PC-3 (cell line): ENCODE measurements at regions not wholly inside any gene's neighbourhood (a gene's known extent, or its start where the extent isn't known, plus 50 kb on each side); places are given as distances from the start of the nearest gene placed in this dataset.

Experiments
- ATAC-seq: fragments of 200-7000 bp; cut with Tn5 transposase; 2 replicates; pipeline ENCODE4 v1.9.1; 2020; ENCODE audit warnings: mild to moderate bottlenecking, moderate library complexity
- BruUV-seq: library from RNA; stranded (reverse); fragments of 400-500 nt; replicated peaks from 2 replicates; lab custom pipeline; 2021; lab: Mats Ljungman, UMichigan
- CTCF ChIA-PET: fragments of 300-600 bp; sonication (Branson Sonifier 250); formaldehyde crosslinking; loops from one replicate; lab custom pipeline; 2022; ENCODE audit warnings: antibody characterized with exemption; lab: Charles Lee
- POLR2A ChIA-PET: fragments of 300-600 bp; sonication (Branson Sonifier 250); formaldehyde crosslinking; loops from one replicate; lab custom pipeline; 2022; ENCODE audit warnings: antibody characterized with exemption; ENCODE audit not compliant: unreplicated experiment; lab: Charles Lee
- DNase-seq: peaks from one replicate; pipeline ENCODE4 v3.0.0-alpha.2; 2015
- H2AFZ ChIP-seq: fragments of 300-600 bp; sonication (generic); 2 replicates; pipeline ENCODE4 v1.6.0; 2016; ENCODE audit warnings: antibody characterized with exemption, low read length
- H3F3A ChIP-seq: fragments of 300-600 bp; sonication (generic); one replicate; pipeline ENCODE4 v1.6.0; 2017; ENCODE audit warnings: antibody characterized with exemption, low read length, control low read depth, mild to moderate bottlenecking; ENCODE audit not compliant: unreplicated experiment
- H3K27ac ChIP-seq: fragments of 300-600 bp; sonication (generic); 2 replicates; pipeline ENCODE4 v1.5.1; 2016; ENCODE audit warnings: mild to moderate bottlenecking, low read length
- H3K27me3 ChIP-seq: fragments of 300-600 bp; sonication (generic); 2 replicates; pipeline ENCODE4 v1.6.1; 2016; ENCODE audit warnings: low read length, mixed read lengths
- H3K36me3 ChIP-seq: fragments of 300-600 bp; sonication (generic); 2 replicates; pipeline ENCODE4 v1.6.1; 2016; ENCODE audit warnings: low read depth, mixed run types, low read length, mixed read lengths
- H3K4me1 ChIP-seq: fragments of 300-600 bp; sonication (generic); 2 replicates; pipeline ENCODE4 v1.5.1; 2016; ENCODE audit warnings: low read length; ENCODE audit not compliant: insufficient read depth
- H3K4me2 ChIP-seq: fragments of 300-600 bp; sonication (generic); 2 replicates; pipeline ENCODE4 v1.6.0; 2016; ENCODE audit warnings: low read length
- H3K4me3 ChIP-seq: fragments of 300-600 bp; sonication (generic); 2 replicates; pipeline ENCODE4 v1.5.1; 2016; ENCODE audit warnings: mild to moderate bottlenecking, low read length, mixed read lengths
- H3K79me2 ChIP-seq: fragments of 300-600 bp; sonication (generic); 2 replicates; pipeline ENCODE4 v1.6.1; 2017; ENCODE audit warnings: low read length, mixed read lengths
- H3K9ac ChIP-seq: fragments of 300-600 bp; sonication (generic); 2 replicates; pipeline ENCODE4 v1.6.0; 2016; ENCODE audit warnings: mild to moderate bottlenecking, low read length
- H3K9me2 ChIP-seq: fragments of 300-600 bp; sonication (generic); replicated peaks from 2 replicates; pipeline ENCODE4 v1.6.1; 2016; ENCODE audit warnings: mixed run types, low read length, mixed read lengths
- H3K9me3 ChIP-seq: fragments of 300-600 bp; sonication (generic); 2 replicates; pipeline ENCODE4 v1.6.1; 2016; ENCODE audit warnings: low read length, mixed read lengths
- H4K20me1 ChIP-seq: fragments of 300-600 bp; sonication (generic); 2 replicates; pipeline ENCODE4 v1.6.1; 2016; ENCODE audit warnings: low read length, mixed read lengths
- CTCF ChIP-seq: fragments of 300-600 bp; sonication (generic); conservative IDR thresholded peaks from 2 replicates; pipeline ENCODE4 v1.5.1; 2017; ENCODE audit warnings: antibody characterized with exemption, low read depth, mild to moderate bottlenecking, low read length
- EZH2 ChIP-seq: fragments of 300-600 bp; sonication (generic); IDR thresholded peaks from one replicate; pipeline ENCODE4 v1.6.1; 2017; ENCODE audit warnings: antibody characterized with exemption, mild to moderate bottlenecking, low read length; ENCODE audit not compliant: unreplicated experiment
- EZH2phosphoT487 ChIP-seq: fragments of 300-600 bp; sonication (generic); IDR thresholded peaks from 2 replicates; pipeline ENCODE4 v1.6.1; 2018; ENCODE audit warnings: mild to moderate bottlenecking, antibody characterized with exemption, low read length, borderline replicate concordance
- intact Hi-C: fragments of 100-400 bp; cut with micrococcal nuclease; formaldehyde crosslinking; loops from 2 replicates; pipeline ENCODE4 v1.9.0; 2023

GRCh38 chr19:31727536-31727935 lies 378.3 kb upstream of the TSHZ3 start:
- H3K9me2 ChIP-seq: no peaks in the 10 kb centered on the region
- no peak overlapping the region for H3K9ac ChIP-seq
- intact Hi-C loops: no loop called here
- CTCF ChIA-PET: no interaction called here
- H2AFZ ChIP-seq: no peak overlapping the region
- no peaks in the 10 kb centered on the region for H3K36me3 ChIP-seq
- no peak for DNase-seq
- no peak for ATAC-seq
- H3K27me3 ChIP-seq: no peaks in the 10 kb centered on the region
- BruUV-seq: no TSS peak
- H3F3A ChIP-seq: no peaks in the 10 kb centered on the region
- no peaks in the 10 kb centered on the region for H3K79me2 ChIP-seq
- H3K4me2 ChIP-seq: no peak overlapping the region
- POLR2A ChIA-PET: no interaction called here
- no peaks in the 10 kb centered on the region for H4K20me1 ChIP-seq
- H3K4me3 ChIP-seq: no peak overlapping the region
- no peak for TF ChIP-seq CTCF
- H3K27ac ChIP-seq: no peak overlapping the region
- H3K9me3 ChIP-seq: no peaks in the 10 kb centered on the region
- no peaks in the 10 kb centered on the region for H3K4me1 ChIP-seq

- Histone ChIP-seq H3K9me2 (no peaks in the 10 kb centered on the region), H3K4me1 (no peaks in the 10 kb centered on the region), H3K4me3 (no peak overlapping the region), H3K27me3 (no peaks in the 10 kb centered on the region), H4K20me1 (no peaks in the 10 kb centered on the region), H3K4me2 (no peak overlapping the region), H3K27ac (no peak overlapping the region), H3K9me3 (no peaks in the 10 kb centered on the region), H3K36me3 (no peaks in the 10 kb centered on the region), H2AFZ (no peak overlapping the region), H3F3A (no peaks in the 10 kb centered on the region), H3K9ac (no peak overlapping the region), H3K79me2 (no peaks in the 10 kb centered on the region)
- BruUV-seq: no TSS peak
- ATAC-seq (no peak), DNase-seq (no peak)
- TF ChIP-seq EZH2phosphoT487: no peak
- no peak for TF ChIP-seq EZH2
- TF ChIP-seq CTCF: no peak
- intact Hi-C loops: no loop called here
- CTCF ChIA-PET: no interaction called here
- POLR2A ChIA-PET: no interaction called here
Measured at GRCh38 chr19:31730270-31730669, 381.0 kb upstream of the TSHZ3 start.

- no peak for TF ChIP-seq EZH2
- TF ChIP-seq EZH2phosphoT487: no peak
- TF ChIP-seq CTCF: no peak
- Histone ChIP-seq H3K4me3 (no peak overlapping the region), H3K27ac (no peak overlapping the region), H3K4me1 (no peaks in the 10 kb centered on the region), H3K9me3 (no peaks in the 10 kb centered on the region), H3K4me2 (no peak overlapping the region), H4K20me1 (no peaks in the 10 kb centered on the region), H3K9me2 (no peaks in the 10 kb centered on the region), H3F3A (no peaks in the 10 kb centered on the region), H3K27me3 (no peaks in the 10 kb centered on the region), H3K79me2 (no peaks in the 10 kb centered on the region), H3K36me3 (no peaks in the 10 kb centered on the region), H3K9ac (no peak overlapping the region), H2AFZ (no peak overlapping the region)
- intact Hi-C loops: no loop called here
- ChIA-PET POLR2A (no interaction called here), CTCF (no interaction called here)
- BruUV-seq: no TSS peak
- DNase-seq: no peak
- no peak for ATAC-seq
Measured at GRCh38 chr19:31733591-31733990, 384.4 kb upstream of the TSHZ3 start.
